Mesenchymal stem cell (in vitro differentiated cells and primary cell): ENCODE measurements at regions not wholly inside any gene's neighbourhood (a gene's known extent, or its start where the extent isn't known, plus 50 kb on each side); places are given as distances from the start of the nearest gene placed in this dataset.

Experiments
- DNase-seq: peaks from one replicate; pipeline ENCODE4 v3.0.0-alpha.2; 2013
- H2AFZ ChIP-seq: one replicate; pipeline ENCODE4 v1.6.1; 2013; ENCODE audit warnings: low read depth, mild to moderate bottlenecking, control low read depth, inconsistent platforms, low read length, moderate library complexity
- H2AK5ac ChIP-seq: 2 replicates; pipeline ENCODE4 v1.6.1; 2013; ENCODE audit warnings: low read length, moderate library complexity, mild to moderate bottlenecking, inconsistent platforms; ENCODE audit not compliant: severe bottlenecking
- H2BK120ac ChIP-seq: one replicate; pipeline ENCODE4 v1.6.1; 2013; ENCODE audit warnings: low read depth, mild to moderate bottlenecking, inconsistent platforms, low read length, moderate library complexity
- H2BK12ac ChIP-seq, 2 experiments: one replicate each; pipeline ENCODE4 v1.6.1; 2013; ENCODE audit warnings: inconsistent platforms in 2 of 2, low read length in 2 of 2, mild to moderate bottlenecking in 2 of 2, moderate library complexity in 2 of 2, control low read depth in 1 of 2
- H2BK15ac ChIP-seq: one replicate; pipeline ENCODE4 v1.6.1; 2013; ENCODE audit warnings: mild to moderate bottlenecking, low read depth, inconsistent platforms; ENCODE audit not compliant: poor library complexity, severe bottlenecking
- H2BK5ac ChIP-seq: 2 replicates; pipeline ENCODE4 v1.6.1; 2013; ENCODE audit warnings: low read depth, mild to moderate bottlenecking, low read length, control low read depth, inconsistent platforms; ENCODE audit not compliant: poor library complexity, severe bottlenecking
- H3K14ac ChIP-seq, 2 experiments: one replicate each; pipeline ENCODE4 v1.6.1; 2013; ENCODE audit warnings: inconsistent platforms in 2 of 2, low read length in 2 of 2, control low read depth in 1 of 2, mild to moderate bottlenecking in 1 of 2, moderate library complexity in 1 of 2
- H3K18ac ChIP-seq, 2 experiments: one replicate each; pipeline ENCODE4 v1.6.1; 2013; ENCODE audit warnings: inconsistent platforms in 2 of 2, low read length in 2 of 2, control low read depth in 1 of 2, low read depth in 1 of 2, mild to moderate bottlenecking in 1 of 2
- H3K23ac ChIP-seq, 2 experiments: one replicate each; pipeline ENCODE4 v1.6.1; 2013; ENCODE audit warnings: inconsistent platforms in 2 of 2, low read length in 2 of 2, mild to moderate bottlenecking in 2 of 2, moderate library complexity in 2 of 2, control low read depth in 1 of 2
- H3K27ac ChIP-seq: 2 replicates; pipeline ENCODE4 v1.5.1; 2013; ENCODE audit warnings: mild to moderate bottlenecking, moderate library complexity, low read length, control low read depth, inconsistent platforms; ENCODE audit not compliant: poor library complexity, severe bottlenecking
- H3K27me3 ChIP-seq, 2 experiments: 2 replicates each; pipeline versions ENCODE4 v1.6.1 to v1.7.0; 2013; ENCODE audit warnings: low read length in 2 of 2, mild to moderate bottlenecking in 2 of 2, moderate library complexity in 2 of 2, control low read depth in 1 of 2, inconsistent platforms in 1 of 2; ENCODE audit not compliant: control insufficient read depth in 1 of 2, insufficient read depth in 1 of 2
- H3K36me3 ChIP-seq, 2 experiments: 2 replicates each; pipeline versions ENCODE4 v1.6.1 to v1.7.0; 2013; ENCODE audit warnings: low read length in 2 of 2, control low read depth in 1 of 2, inconsistent platforms in 1 of 2, low read depth in 1 of 2, mild to moderate bottlenecking in 1 of 2; ENCODE audit not compliant: insufficient read depth in 2 of 2, control insufficient read depth in 1 of 2
- H3K4ac ChIP-seq, 2 experiments: one replicate each; pipeline ENCODE4 v1.6.1; 2013; ENCODE audit warnings: inconsistent platforms in 2 of 2, low read length in 2 of 2, mild to moderate bottlenecking in 2 of 2, moderate library complexity in 2 of 2, control low read depth in 1 of 2, low read depth in 1 of 2
- H3K4me1 ChIP-seq: 2 replicates; pipeline ENCODE4 v1.6.1; 2013; ENCODE audit warnings: low read depth, low read length, control low read depth; ENCODE audit not compliant: control insufficient read depth, insufficient read depth
- H3K4me2 ChIP-seq: 2 replicates; pipeline ENCODE4 v1.6.1; 2013; ENCODE audit warnings: low read length, mild to moderate bottlenecking, inconsistent platforms; ENCODE audit not compliant: poor library complexity, severe bottlenecking
- H3K4me3 ChIP-seq, 2 experiments: 2 replicates each; pipeline versions ENCODE4 v1.5.1 to v1.7.0; 2013; ENCODE audit warnings: low read length in 2 of 2, mild to moderate bottlenecking in 2 of 2, control low read depth in 1 of 2, low read depth in 1 of 2; ENCODE audit not compliant: insufficient read depth in 1 of 2
- H3K79me1 ChIP-seq: replicated peaks from 2 replicates; pipeline ENCODE4 v1.6.1; 2013; ENCODE audit warnings: mild to moderate bottlenecking, control low read depth, low read length, inconsistent platforms; ENCODE audit not compliant: poor library complexity, severe bottlenecking
- H3K9ac ChIP-seq: 2 replicates; pipeline ENCODE4 v1.7.0; 2013; ENCODE audit warnings: mild to moderate bottlenecking, low read length, moderate library complexity
- H3K9me3 ChIP-seq: 2 replicates; pipeline ENCODE4 v1.7.0; 2013; ENCODE audit warnings: mild to moderate bottlenecking, low read length; ENCODE audit not compliant: control insufficient read depth
- H4K8ac ChIP-seq: one replicate; pipeline ENCODE4 v1.6.1; 2013; ENCODE audit warnings: inconsistent platforms, mild to moderate bottlenecking, low read length, moderate library complexity
- H4K91ac ChIP-seq: one replicate; pipeline ENCODE4 v1.6.1; 2013; ENCODE audit warnings: mild to moderate bottlenecking, low read length, inconsistent platforms
- WGBS: methylation state at CpG from one replicate; pipeline ENCODE4 v1.1.7; 2013; ENCODE audit warnings: mixed read lengths; 5-methylcytosine and 5-hydroxymethylcytosine counted together

DNA sequence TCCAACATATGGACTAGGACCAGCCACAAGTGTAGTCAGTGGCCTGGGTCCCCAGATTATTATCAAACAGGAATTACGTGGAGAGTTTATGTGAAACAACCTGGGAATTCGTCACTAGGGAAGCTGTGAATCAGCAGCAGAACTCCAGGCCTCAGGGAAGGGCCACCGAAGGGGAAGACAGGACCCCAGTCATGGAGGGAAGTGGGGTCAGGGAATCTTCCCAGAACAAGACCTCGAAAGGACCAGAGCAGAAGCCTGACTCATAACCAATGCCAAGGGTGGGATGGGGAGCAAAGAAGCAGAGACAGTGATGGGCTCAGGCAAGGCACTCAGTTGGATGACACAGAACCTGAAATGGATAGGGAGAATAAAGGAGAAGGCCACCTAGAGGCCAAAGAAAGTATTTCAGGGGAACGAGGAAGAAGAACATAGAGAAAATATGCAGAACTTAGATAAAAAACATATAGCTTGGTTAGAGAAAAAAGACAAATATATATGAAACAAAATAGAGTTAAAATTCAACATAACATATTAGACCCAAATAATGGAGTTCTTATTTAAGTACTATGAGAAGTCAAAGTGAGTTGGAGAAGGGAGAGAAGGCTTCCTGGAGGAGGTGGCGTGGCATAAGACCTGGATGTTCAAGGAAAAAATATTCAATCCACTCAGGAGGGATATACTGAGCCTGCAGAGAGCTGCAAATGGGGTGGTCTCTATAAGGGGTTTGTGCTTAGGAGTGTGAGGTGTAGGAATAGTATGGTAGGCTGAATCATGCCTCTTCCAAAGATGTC is 66.7 kb upstream of the CAST start:
- Histone ChIP-seq H2BK5ac (no peak overlapping the region), H3K9ac (no peak overlapping the region), H3K4me1 (peaks cover 2% of the 10 kb centered on the region), H3K23ac (no peak overlapping the region), H2BK12ac (no peak overlapping the region), H4K91ac (no peak overlapping the region), H3K9me3 (no peaks in the 10 kb centered on the region), H2BK120ac (no peak overlapping the region), H2AFZ (no peak overlapping the region), H2AK5ac (no peak overlapping the region), H3K4ac (no peak overlapping the region), H3K36me3 (no peaks in the 10 kb centered on the region), H3K27ac (no peak overlapping the region), H4K8ac (no peak overlapping the region), H2BK15ac (no peak overlapping the region), H3K27me3 (no peaks in the 10 kb centered on the region), H3K18ac (no peak overlapping the region), H3K14ac (no peak overlapping the region), H3K4me3 (no peak overlapping the region), H3K4me2 (no peak overlapping the region), H3K79me1 (no peaks in the 10 kb centered on the region)
- WGBS: 76% methylated on average over 6 of the region's 6 CpGs
- DNase-seq: no peak

DNA sequence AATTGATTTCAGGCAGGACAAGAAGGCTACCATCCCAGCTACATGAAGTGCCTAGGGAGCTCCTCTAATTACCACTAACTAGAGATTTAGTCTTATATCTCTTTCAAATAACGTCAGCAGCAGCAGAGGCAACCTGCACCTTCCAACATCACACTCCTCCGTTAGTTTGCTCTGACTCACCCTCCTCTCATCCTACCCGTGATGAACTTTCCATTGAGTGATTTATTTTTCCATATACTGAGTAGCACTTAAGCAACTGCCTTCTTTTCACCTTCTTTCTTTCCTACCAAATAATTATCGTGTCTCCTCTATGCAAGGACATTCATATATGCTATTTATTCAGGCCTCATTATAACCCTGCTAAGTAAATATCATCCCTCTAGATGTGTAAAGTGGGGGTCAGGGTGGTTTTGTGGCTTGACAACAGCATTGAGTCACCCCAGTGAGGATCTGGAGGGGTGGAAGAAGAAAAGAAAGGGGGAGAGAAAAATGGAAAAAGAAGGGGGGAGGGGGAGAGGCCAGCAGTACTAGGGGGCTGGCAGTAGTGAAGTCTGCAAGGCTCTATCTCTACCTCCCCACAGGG is 64.6 kb upstream of the CAST start:
- peak; percentile 37 for DNase-seq
- Histone ChIP-seq H3K4me1 (no peaks in the 10 kb centered on the region), H2BK15ac (no peak overlapping the region), H3K18ac (no peak overlapping the region), H3K27ac (no peak overlapping the region), H3K79me1 (no peaks in the 10 kb centered on the region), H2BK12ac (no peak overlapping the region), H2BK5ac (no peak overlapping the region), H3K9ac (no peak overlapping the region), H4K91ac (no peak overlapping the region), H2BK120ac (no peak overlapping the region), H3K23ac (no peak overlapping the region), H3K9me3 (no peaks in the 10 kb centered on the region), H2AK5ac (no peak overlapping the region), H4K8ac (no peak overlapping the region), H3K36me3 (no peaks in the 10 kb centered on the region), H3K4ac (no peak overlapping the region), H3K27me3 (no peaks in the 10 kb centered on the region), H3K4me2 (no peak overlapping the region), H3K4me3 (no peak overlapping the region), H3K14ac (no peak overlapping the region), H2AFZ (no peak overlapping the region)
- 57% methylated on average over 4 of the region's 4 CpGs for WGBS

DNA sequence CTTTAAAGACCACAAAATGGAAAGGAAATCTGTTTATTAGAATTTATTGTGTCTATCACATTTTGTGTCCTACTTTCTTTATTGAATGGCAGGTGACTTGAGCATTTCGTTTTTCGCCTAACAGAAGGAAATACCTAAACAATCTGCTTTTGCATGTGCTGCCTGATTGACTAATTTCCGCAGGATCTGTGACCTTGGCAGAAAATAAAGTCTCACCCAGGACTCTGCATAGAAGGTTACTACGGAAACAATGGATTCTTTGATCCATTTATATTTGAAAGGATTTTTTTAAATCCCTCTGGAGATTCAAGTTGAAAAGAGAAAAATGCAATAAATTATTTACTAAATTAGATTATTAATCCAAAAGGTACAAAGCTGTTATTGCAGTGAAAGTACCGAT is 61.0 kb upstream of the CAST start:
- WGBS: 94% methylated on average over 3 of the region's 5 CpGs
- DNase-seq: no peak
- Histone ChIP-seq H2BK15ac (no peak overlapping the region), H4K8ac (no peak overlapping the region), H3K23ac (no peak overlapping the region), H3K4me2 (no peak overlapping the region), H3K9ac (peak overlapping the region; percentile 38), H2AK5ac (no peak overlapping the region), H3K4me3 (no peak overlapping the region), H2BK12ac (no peak overlapping the region), H3K27me3 (no peaks in the 10 kb centered on the region), H3K14ac (no peak overlapping the region), H3K18ac (no peak overlapping the region), H3K27ac (no peak overlapping the region), H3K9me3 (no peaks in the 10 kb centered on the region), H2BK5ac (no peak overlapping the region), H2BK120ac (no peak overlapping the region), H3K4ac (no peak overlapping the region), H4K91ac (no peak overlapping the region), H2AFZ (no peak overlapping the region), H3K79me1 (no peaks in the 10 kb centered on the region), H3K4me1 (no peaks in the 10 kb centered on the region), H3K36me3 (no peaks in the 10 kb centered on the region)

DNA sequence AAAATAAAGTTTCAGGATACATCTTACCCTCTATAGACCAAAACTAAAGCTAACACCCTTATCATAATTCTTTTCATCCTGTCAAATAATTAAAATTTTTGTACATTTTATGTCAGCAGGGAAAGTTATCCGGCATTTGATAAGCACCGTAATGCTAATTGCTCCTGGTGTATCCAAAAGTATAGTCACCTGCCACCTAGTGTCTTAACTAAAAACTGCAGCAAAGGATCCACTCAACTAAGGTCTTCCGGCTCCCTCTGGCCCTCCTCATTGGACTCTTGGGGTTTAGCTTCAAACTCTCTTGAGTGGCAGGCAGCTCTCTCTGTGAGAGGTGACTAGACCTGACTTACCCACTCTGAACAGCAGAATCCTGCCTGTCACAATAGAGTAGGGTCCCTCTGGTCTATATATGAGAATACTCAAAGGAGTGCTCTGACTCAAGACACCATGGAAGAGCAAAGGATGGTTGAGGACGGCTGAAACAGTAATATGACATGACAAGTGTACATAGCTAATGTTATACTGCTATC is 60.4 kb upstream of the CAST start:
- no peak overlapping the region for H3K4me2 ChIP-seq
- H2BK15ac ChIP-seq: no peak overlapping the region

More for the DNA sequence above, 60.4 kb upstream of the CAST start:
- Histone ChIP-seq H3K9ac (peak overlapping the region; percentile 38), H3K79me1 (no peaks in the 10 kb centered on the region), H3K27ac (no peak overlapping the region), H3K27me3 (no peaks in the 10 kb centered on the region), H3K4me3 (no peak overlapping the region), H3K18ac (peak overlapping the region in 1 of 2 experiments; percentile 12), H4K91ac (no peak overlapping the region), H3K36me3 (no peaks in the 10 kb centered on the region), H2BK5ac (no peak overlapping the region), H4K8ac (no peak overlapping the region), H2BK120ac (no peak overlapping the region), H3K23ac (no peak overlapping the region), H2AFZ (no peak overlapping the region), H3K14ac (no peak overlapping the region), H3K9me3 (no peaks in the 10 kb centered on the region), H3K4me1 (no peaks in the 10 kb centered on the region), H2BK12ac (no peak overlapping the region), H3K4ac (peak overlapping the region in 1 of 2 experiments; percentile 17), H2AK5ac (no peak overlapping the region)
- 23% methylated on average over 3 of the region's 4 CpGs for WGBS
- DNase-seq: peak; percentile 77
